G401.6 (cell line): ENCODE measurements at regions not wholly inside any gene's neighbourhood (a gene's known extent, or its start where the extent isn't known, plus 50 kb on each side); places are given as distances from the start of the nearest gene placed in this dataset.
"Not testable (repeated sequence)": the region's sequence is repeated elsewhere in the genome, so short reads cannot be mapped to it uniquely, and the experiment has no call there.

Source experiments
- FAIRE-seq: peaks from 2 replicates; lab custom pipeline; 2012; peaks lifted over from hg19 to GRCh38; lab: Jason Lieb, UNC

DNA sequence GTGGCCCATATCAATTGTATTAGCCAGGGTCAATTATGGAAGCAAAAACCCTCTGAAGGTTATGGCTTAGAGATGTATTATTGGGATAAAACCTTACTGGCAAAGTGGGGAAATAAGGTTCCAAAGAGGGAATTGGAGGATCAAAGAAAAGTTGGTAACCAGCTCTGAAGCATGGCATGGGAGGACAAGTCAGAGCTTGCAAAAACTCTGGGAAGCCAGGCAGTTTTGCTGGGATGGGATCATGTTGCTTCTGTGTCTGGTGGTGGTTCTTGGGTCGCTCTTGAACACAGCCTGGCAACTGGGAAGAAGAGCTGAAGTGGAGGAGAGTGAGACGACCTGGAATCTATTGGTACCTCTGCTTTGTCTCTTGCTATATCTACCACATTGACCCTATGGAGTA lies 162.6 kb downstream of the PMAIP1 start:
- FAIRE-seq, result no peak

DNA sequence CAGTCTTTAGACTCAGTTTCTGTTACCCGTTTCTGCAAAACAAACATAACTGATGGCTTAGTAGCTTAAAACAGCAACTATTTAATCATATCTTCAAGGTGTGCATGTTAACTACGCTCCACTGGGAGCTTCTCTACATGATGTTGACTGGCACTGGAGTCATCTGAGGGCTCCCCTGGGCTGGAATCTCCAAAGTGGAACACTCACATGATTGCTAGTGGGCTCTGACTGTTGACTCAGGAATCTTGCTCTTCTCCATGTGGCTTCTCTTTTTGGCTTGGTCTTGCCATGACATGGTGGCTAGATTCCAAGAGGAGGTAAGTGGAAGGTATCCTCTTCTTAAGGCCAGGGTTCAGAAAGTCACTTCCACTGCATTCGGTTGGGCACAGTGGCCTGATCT lies 160.8 kb downstream of the PMAIP1 start:
- FAIRE-seq, result no peak

DNA sequence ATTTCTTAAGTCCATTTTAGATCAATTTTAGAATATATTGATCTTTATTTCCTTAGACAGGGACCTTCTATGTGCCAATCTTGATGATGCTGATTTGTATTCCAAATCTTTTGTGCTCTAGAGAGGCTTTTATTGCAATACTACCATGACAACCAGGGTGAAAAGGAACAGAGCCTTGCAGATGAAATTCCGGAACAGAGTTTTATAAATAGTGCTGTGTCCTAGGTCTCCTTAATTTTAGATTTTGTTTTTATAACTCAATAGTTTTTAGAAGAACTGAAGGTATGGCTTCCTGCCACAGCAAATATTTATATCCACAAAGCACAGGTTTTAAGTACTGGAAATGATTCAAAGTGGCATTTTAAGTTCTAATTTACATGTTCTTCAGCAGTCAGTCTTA lies 160.2 kb downstream of the PMAIP1 start:
- no peak for FAIRE-seq

- FAIRE-seq, result no peak
Measured at GRCh38 chr18:60059216-60059615, 159.4 kb downstream of the PMAIP1 start.

DNA sequence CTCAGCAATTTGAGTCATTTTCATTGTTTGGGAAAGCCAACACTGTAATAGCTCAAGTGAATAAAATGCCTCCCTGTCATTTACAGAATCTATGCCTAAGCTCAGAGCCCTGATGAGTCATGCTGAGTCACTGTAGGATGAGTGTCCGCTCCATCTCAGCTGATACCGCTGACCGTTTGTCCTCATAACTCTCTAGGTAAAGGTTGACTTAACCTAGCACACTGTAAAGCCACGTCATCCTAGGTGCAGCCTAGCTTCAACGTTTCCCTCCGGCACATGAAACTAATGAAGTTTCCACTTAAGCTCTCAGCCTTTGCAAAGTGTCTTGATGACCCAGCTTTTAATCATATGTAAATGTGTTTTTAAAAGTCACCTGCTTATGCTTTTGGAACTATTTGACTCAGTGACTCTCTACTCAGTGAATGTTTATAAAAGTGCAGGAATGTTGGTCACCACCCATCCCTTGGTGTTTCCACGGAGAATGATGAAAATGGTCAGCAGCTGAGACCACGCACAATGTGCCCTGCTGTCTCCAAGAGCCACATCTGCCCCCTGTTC lies 154.0 kb downstream of the PMAIP1 start:
- FAIRE-seq, result no peak

DNA sequence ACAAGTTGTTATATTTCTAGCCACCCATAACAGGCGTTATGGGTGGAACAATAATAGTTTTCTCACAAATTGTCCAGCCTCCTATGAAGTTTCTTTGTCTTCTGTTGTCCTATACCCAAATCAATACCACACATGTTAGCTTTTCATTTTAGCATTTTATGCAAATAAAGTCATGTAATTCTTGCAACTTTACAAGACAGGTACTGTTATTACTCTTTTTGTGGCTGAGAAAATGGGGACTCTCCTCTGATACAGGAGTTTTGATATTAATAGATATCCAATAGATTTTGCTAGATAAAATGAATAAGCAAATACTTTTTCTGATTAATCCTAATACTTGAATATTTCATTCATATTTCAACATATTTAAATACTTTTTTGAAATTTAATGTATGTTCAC lies 151.0 kb downstream of the PMAIP1 start:
- FAIRE-seq, result no peak

DNA sequence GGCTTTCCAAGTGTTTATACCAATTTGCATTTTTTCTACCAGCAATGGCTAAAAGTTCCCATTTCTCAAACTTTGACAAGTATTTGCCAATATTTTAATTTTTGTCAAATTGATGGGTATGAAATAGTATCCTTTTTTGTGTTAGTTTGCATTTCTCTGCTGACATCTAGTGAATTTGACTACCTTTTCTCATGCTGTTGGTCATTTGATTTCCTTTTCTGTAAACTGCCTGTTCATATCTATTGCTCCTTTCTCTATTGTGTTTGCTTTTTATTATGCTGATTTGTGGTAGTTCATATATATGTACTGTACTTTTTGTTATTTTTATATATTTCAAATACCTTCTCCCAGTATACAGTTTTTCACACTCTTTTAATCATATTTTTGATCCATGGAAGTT lies 149.4 kb downstream of the PMAIP1 start:
- no peak for FAIRE-seq

DNA sequence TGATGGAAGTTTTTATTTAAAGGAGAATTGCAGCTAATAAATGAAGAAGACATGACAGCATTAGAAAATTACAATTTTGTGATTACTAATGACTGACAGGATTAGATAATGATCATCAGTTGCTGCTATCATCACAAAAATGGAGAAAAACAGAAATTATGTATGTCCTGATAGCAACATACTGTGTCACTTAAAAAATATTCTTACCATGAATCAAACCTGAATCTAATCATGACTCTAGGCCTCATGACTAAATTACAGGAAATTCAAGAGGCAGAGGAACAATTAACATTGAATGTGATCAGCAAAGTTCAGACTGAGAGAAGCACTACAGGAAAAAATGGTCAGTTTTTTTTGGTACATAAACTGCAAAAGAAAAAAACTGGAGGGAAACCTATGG lies 147.8 kb downstream of the PMAIP1 start:
- no peak for FAIRE-seq

DNA sequence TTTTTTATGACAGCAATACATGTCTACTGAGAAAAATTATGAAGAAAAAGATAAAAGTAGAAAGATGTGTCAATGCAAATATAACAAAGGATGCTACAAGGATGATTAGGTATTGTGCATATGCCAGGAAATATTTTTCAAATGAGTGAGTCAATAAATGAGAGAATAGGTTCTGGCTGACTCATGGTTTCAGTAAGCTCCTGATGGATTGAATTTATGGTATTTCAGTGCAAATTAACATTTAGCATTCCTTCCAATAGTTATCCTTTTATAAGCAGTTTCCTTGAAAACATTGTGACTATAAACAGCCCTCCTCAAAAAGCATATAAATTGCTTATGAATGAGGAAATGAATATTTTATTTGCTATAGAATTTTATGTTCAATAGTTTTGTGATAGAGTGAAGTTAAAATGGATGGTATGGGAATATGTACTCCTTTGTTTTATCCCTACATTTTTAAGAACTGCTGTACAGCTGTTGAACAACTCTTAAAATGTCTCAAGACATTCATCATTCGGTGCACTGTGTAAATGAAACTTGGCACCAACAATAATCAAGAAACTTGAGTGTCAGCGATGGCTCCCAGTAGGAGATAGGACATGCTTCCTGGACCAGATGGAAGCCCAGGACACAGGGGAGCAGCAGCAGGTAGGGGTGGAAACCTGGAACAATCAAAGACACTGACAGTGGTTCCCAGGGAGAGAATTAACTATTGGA lies 144.7 kb downstream of the PMAIP1 start:
- no peak for FAIRE-seq

DNA sequence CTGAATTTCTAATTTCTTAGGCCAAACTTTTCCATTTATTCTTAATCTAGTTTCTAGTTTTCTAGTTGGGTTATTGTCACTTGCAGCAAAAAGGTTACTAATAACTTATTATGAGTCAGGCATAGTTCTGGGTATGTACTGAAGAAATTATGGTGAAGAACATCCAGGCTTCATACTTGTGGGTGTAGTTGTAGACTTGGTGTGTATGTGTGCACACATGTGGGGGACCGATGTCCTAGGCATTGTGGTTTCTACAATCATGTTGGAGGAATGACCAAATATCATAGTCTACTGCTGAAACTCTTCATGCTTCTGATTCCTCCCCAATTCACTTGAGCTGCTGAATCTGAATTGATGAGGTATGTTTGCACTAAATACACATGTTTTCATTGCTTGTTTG lies 141.2 kb downstream of the PMAIP1 start:
- FAIRE-seq, result no peak

GRCh38 chr18:60038731-60039130 lies 138.9 kb downstream of the PMAIP1 start:
- FAIRE-seq, result no peak

- no peak for FAIRE-seq
Measured at GRCh38 chr18:60027397-60027796, 127.6 kb downstream of the PMAIP1 start.

DNA sequence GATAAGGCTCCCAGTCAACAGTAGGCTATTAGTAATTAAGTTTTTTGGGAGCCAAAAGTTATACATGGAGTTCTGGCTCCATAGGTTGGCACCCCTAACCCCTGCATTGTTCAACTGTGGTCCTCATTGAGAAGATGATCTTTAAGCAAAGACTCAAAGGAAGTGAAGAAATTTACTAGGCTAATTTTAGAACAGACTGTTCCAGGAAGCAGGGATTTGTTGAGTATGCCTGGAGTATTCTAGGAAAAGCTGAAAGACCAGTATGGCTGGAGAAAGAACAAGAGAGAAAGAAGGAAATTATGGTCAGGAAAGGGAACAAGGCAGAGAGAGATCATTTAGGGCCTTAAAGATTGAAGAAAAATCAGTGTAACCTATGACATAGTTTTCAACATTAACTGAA lies 125.1 kb downstream of the PMAIP1 start:
- FAIRE-seq, result no peak

- no peak for FAIRE-seq
Measured at GRCh38 chr18:60024345-60024744, 124.5 kb downstream of the PMAIP1 start.

- FAIRE-seq, result no peak
Measured at GRCh38 chr18:60022671-60023276, 123.0 kb downstream of the PMAIP1 start.

DNA sequence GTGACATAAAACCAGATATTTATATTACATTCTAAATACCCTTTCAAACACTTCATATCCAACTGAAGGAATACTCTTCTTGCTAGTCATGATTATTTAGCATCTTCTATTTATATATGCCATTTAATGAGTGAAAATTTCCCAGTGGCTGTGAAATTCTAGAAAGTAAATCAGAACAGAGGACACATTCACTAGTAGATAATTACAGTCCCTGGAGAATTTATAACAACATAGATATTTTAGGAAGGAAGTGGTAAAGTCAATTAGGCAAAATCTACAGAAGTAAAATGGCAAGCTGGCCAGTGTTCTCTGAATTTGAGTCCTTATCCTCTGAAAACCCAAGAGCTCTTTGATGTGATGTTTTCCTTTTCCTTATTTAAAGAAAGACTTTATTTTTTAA lies 121.8 kb downstream of the PMAIP1 start:
- FAIRE-seq, result no peak

DNA sequence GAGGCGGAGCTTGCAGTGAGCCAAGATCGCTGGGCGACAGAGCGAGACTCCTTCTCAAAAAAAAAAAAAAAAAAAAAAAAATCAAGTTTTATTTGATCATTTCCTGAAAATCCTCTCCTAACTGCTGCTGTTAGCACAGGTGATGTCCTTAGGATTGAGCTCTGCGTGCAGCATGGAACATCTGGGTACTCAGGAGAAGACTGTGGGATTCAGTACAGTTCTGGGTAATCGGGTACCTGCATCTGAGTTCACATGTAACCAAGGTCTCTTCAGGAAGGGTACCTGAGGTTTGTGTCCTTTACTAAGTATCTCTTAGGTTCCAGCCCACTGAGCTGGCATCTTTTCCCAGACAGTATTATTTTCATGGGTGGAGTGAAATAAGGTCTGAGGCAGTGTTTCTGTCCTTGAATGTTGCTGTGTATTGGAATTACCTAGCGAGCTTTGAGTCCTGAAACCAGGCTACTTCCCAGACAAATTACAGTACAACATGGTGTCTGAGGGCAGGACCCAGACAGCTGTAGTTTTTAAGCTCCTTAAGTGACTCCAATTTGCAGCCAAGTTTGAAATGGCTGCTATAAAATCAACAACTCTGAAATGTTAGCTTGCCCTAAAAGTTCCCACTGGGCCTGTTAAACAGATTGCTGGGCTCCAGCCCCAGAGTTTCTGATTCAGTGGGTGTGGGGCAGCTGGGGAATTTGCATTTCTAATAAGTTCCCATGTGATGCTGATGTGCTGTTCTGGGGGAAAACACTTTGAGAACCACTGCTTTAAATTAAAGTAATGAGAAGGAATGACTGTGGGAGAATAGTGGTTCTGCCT lies 120.5 kb downstream of the PMAIP1 start:
- no peak for FAIRE-seq

DNA sequence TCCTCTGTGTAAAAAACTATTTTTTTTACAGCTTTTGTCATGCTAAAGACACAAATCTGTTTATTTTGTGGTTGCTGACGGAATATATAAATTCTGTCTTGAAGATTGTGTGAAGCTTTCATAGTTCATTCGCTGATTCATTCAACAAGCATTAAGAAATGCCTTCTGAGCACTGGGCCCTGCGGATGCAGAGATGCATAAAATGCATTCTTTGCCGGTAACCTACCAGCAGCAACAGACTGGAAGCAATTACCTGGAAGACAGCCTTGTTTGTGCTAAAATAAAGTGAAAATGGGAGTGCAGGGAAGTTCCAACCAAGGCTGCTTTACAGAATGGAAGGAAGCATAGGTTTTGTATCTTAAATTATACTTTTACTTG lies 119.7 kb downstream of the PMAIP1 start:
- no peak for FAIRE-seq

DNA sequence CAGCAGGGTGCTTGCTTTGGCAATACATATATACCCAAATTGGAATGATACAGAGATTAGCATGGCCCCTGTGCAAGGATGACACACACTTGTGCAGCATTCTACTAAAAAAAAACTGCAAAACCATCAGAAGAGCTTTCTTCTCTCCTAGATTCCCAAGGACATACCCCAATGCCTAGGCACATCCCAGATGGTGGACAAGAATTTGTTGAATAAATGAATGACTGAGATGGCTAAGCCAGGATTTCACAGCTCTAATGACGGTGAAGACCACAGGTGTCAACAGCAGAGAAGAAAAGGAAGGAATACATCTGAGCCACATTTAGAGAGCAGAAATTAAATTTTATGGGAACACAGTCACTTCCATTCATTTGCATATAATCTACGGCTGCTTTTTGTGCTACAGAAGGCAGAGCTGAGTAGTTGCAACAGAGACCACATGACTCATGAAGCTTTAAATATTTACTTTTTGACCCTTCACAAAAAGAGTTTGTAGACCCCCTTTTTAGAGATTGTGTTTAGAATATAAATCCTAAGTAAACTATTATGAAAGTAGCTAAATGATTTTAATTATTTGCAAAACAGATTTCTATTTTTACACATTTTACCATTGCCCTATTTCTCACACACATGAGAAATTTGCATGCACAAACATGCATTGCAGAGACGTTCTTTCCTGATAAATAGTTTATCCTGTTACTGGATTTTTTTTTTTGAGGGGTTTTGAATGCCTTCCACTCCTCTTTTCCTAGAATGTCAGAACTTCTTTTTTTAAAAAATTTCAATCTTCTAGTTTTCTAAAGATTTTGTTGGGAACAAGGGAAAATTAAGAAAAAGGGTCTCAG lies 119.0 kb downstream of the PMAIP1 start:
- FAIRE-seq, result no peak

DNA sequence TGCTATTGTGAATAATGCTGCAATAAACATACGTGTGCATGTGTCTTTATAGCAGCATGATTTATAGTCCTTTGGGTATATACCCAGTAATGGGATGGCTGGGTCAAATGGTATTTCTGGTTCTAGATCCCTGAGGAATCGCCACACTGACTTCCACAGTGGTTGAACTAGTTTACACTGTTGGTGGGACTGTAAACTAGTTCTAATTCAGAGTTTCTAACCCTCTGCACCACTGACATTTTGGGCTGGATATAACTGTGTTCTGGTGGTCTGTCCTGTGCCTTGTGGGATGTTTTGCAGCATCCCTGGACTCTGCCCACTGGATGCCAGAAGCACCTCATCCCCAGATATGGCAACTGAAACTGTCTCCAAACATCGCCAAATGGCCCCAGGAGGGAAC lies 118.3 kb downstream of the PMAIP1 start:
- FAIRE-seq, result not testable (repeated sequence)

- FAIRE-seq, result no peak
Measured at GRCh38 chr18:60017371-60017770, 117.6 kb downstream of the PMAIP1 start.

GRCh38 chr18:60015826-60016225 lies 116.0 kb downstream of the PMAIP1 start:
- not testable (repeated sequence) for FAIRE-seq
